BE2C (cell line): ENCODE measurements at regions not wholly inside any gene's neighbourhood (a gene's known extent, or its start where the extent isn't known, plus 50 kb on each side); places are given as distances from the start of the nearest gene placed in this dataset.

Experiments
- DNase-seq: peaks from one replicate; pipeline ENCODE4 v3.0.0-alpha.2; 2020
- H3K27me3 ChIP-seq: fragments of 250-450 bp; sonication (Bioruptor Pico); 2 replicates; pipeline ENCODE4 v1.5.1; 2020; ENCODE audit warnings: mild to moderate bottlenecking
- H3K36me3 ChIP-seq: fragments of 250-450 bp; sonication (Bioruptor Pico); 2 replicates; pipeline ENCODE4 v1.5.1; 2020; ENCODE audit warnings: mild to moderate bottlenecking
- H3K4me1 ChIP-seq: fragments of 250-450 bp; sonication (Bioruptor Pico); 2 replicates; pipeline ENCODE4 v1.5.1; 2020
- H3K4me3 ChIP-seq: 2 replicates; pipeline ENCODE4 v1.5.1; 2011; ENCODE audit warnings: low read depth, low read length
- H3K9me3 ChIP-seq: fragments of 250-450 bp; sonication (Bioruptor Pico); 2 replicates; pipeline ENCODE4 v1.5.1; 2020
- CTCF ChIP-seq: IDR thresholded peaks from 2 replicates; pipeline ENCODE4 v1.5.1; 2012; ENCODE audit warnings: mild to moderate bottlenecking, low read depth, low read length

- no peaks in the 10 kb centered on the region for H3K36me3 ChIP-seq
- H3K4me3 ChIP-seq, result no peak overlapping the region
- DNase-seq, result no peak
- no peaks in the 10 kb centered on the region for H3K27me3 ChIP-seq
- no peak for TF ChIP-seq CTCF
- no peaks in the 10 kb centered on the region for H3K4me1 ChIP-seq
- H3K9me3 ChIP-seq, result no peaks in the 10 kb centered on the region
Measured at GRCh38 chr10:125455855-125456254, 227.1 kb downstream of the TEX36 start.

- H3K27me3 ChIP-seq, result no peaks in the 10 kb centered on the region
- TF ChIP-seq CTCF, result no peak
- H3K36me3 ChIP-seq, result no peaks in the 10 kb centered on the region
- H3K9me3 ChIP-seq, result no peaks in the 10 kb centered on the region
- no peak overlapping the region for H3K4me3 ChIP-seq
- DNase-seq, result no peak
- H3K4me1 ChIP-seq, result no peaks in the 10 kb centered on the region
Measured at GRCh38 chr10:125455431-125455830, 227.5 kb downstream of the TEX36 start.

- no peaks in the 10 kb centered on the region for H3K4me1 ChIP-seq
- H3K4me3 ChIP-seq, result no peak overlapping the region
- TF ChIP-seq CTCF, result no peak
- no peaks in the 10 kb centered on the region for H3K36me3 ChIP-seq
- no peak for DNase-seq
- no peaks in the 10 kb centered on the region for H3K9me3 ChIP-seq
- no peaks in the 10 kb centered on the region for H3K27me3 ChIP-seq
Measured at GRCh38 chr10:125451319-125451718, 231.6 kb downstream of the TEX36 start.

DNA sequence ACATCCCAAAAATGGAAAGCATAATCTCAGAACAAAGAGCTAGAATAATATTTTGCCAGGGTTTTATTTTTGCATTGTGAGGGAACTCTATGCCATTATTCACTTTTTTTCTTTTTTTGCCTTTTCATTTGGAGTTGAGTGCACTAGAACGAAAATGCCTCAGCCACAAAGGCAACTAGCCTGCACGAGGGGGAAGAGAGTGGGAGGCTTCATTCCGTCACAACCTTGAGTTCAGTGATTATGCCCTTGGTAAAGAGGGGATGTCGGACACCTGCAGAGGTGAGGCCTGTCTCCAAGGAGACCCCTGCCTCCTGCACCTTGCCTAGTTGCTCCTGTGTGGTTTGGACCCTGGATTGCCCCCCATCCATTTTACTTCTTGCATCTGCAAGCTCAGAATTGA, 232.7 kb downstream of the TEX36 start:
- TF ChIP-seq CTCF, result no peak

GRCh38 chr10:125449571-125449970, 233.4 kb downstream of the TEX36 start:
- no peak for DNase-seq
- Histone ChIP-seq H3K27me3 (no peaks in the 10 kb centered on the region), H3K4me1 (no peaks in the 10 kb centered on the region), H3K9me3 (no peaks in the 10 kb centered on the region), H3K4me3 (no peak overlapping the region), H3K36me3 (no peaks in the 10 kb centered on the region)
- no peak for TF ChIP-seq CTCF

More for the DNA sequence above, 232.7 kb downstream of the TEX36 start:
- H3K4me3 ChIP-seq, result no peak overlapping the region
- no peaks in the 10 kb centered on the region for H3K27me3 ChIP-seq
- H3K4me1 ChIP-seq, result no peaks in the 10 kb centered on the region
- H3K36me3 ChIP-seq, result no peaks in the 10 kb centered on the region
- H3K9me3 ChIP-seq, result no peaks in the 10 kb centered on the region
- DNase-seq, result no peak

- no peak overlapping the region for H3K4me3 ChIP-seq
- no peaks in the 10 kb centered on the region for H3K4me1 ChIP-seq
- no peaks in the 10 kb centered on the region for H3K36me3 ChIP-seq
- TF ChIP-seq CTCF, result peak; percentile 57
- no peaks in the 10 kb centered on the region for H3K9me3 ChIP-seq
- H3K27me3 ChIP-seq, result no peaks in the 10 kb centered on the region
- DNase-seq, result peak; percentile 54
Measured at GRCh38 chr10:125448596-125448995, 234.4 kb downstream of the TEX36 start.
